CD4-positive, alpha-beta T cell (primary cell): ENCODE measurements at regions not wholly inside any gene's neighbourhood (a gene's known extent, or its start where the extent isn't known, plus 50 kb on each side); places are given as distances from the start of the nearest gene placed in this dataset.

Experiments used
- ATAC-seq: fragments of 200-7000 bp; cut with Tn5 transposase; one replicate; pipeline ENCODE4 v1.10.0; 2022; ENCODE audit warnings: mild to moderate bottlenecking; ENCODE audit not compliant: poor library complexity
- CTCF ChIA-PET: fragments of 350-600 bp; sonication (Branson Sonifier 250); formaldehyde crosslinking; loops from one replicate; lab custom pipeline; 2021; ENCODE audit warnings: antibody characterized with exemption, inconsistent platforms; lab: Charles Lee
- POLR2A ChIA-PET: fragments of 350-600 bp; sonication (Branson Sonifier 250); formaldehyde crosslinking; loops from one replicate; lab custom pipeline; 2021; ENCODE audit warnings: antibody characterized with exemption, inconsistent platforms; lab: Charles Lee
- DNase-seq, 14 experiments: peaks; one replicate each; pipeline ENCODE4 v3.0.0-alpha.2; 2013 to 2020; ENCODE audit warnings: mixed read lengths in 2 of 14
- H3K27ac ChIP-seq, 2 donors: one replicate each; pipeline versions ENCODE4 v1.5.1 to v1.7.0; 2013; ENCODE audit warnings: low read length in 2 of 2, low read depth in 1 of 2, mild to moderate bottlenecking in 1 of 2
- H3K27me3 ChIP-seq, 2 experiments: 1 replicate in 1 of 2; 2 replicates in 1 of 2; pipeline versions ENCODE4 v1.6.1 to v1.7.0; 2013; ENCODE audit warnings: low read length in 2 of 2, control low read depth in 1 of 2, mild to moderate bottlenecking in 1 of 2, moderate library complexity in 1 of 2; ENCODE audit not compliant: insufficient read depth in 2 of 2, control insufficient read depth in 1 of 2
- H3K36me3 ChIP-seq: one replicate; pipeline ENCODE4 v1.6.1; 2013; ENCODE audit warnings: low read length, control low read depth; ENCODE audit not compliant: insufficient read depth
- H3K4me1 ChIP-seq: one replicate; pipeline ENCODE4 v1.6.1; 2013; ENCODE audit warnings: low read length, control low read depth; ENCODE audit not compliant: insufficient read depth
- H3K4me3 ChIP-seq: one replicate; pipeline ENCODE4 v1.5.1; 2013; ENCODE audit warnings: mild to moderate bottlenecking, low read length, moderate library complexity
- H3K9me3 ChIP-seq, 2 experiments: 1 replicate in 1 of 2; 2 replicates in 1 of 2; pipeline versions ENCODE4 v1.6.1 to v1.7.0; 2013; ENCODE audit warnings: low read length in 2 of 2, mild to moderate bottlenecking in 2 of 2, control low read depth in 1 of 2, moderate library complexity in 1 of 2; ENCODE audit not compliant: control insufficient read depth in 1 of 2, insufficient read depth in 1 of 2
- H3K27ac Mint-ChIP-seq: one replicate; pipeline ENCODE4 v1.8.0; 2020; ENCODE audit warnings: mixed read lengths
- H3K27me3 Mint-ChIP-seq: one replicate; pipeline ENCODE4 v1.8.0; 2021; ENCODE audit warnings: mixed read lengths
- H3K36me3 Mint-ChIP-seq: one replicate; pipeline ENCODE4 v1.8.0; 2021; ENCODE audit warnings: low read depth, mixed read lengths
- H3K4me1 Mint-ChIP-seq: one replicate; pipeline ENCODE4 v1.8.0; 2021; ENCODE audit warnings: low read depth, mixed read lengths
- H3K4me3 Mint-ChIP-seq: one replicate; pipeline ENCODE4 v1.8.0; 2020; ENCODE audit warnings: mild to moderate bottlenecking, mixed read lengths
- H3K9me3 Mint-ChIP-seq: one replicate; pipeline ENCODE4 v1.8.0; 2020; ENCODE audit warnings: mixed read lengths
- CTCF ChIP-seq: fragments of 200-600 bp; IDR thresholded peaks from one replicate; pipeline ENCODE4 v1.8.0; 2022; ENCODE audit warnings: antibody characterized with exemption, mild to moderate bottlenecking
- intact Hi-C, 2 experiments: fragments of 100-400 bp; cut with DNase I in 1 of 2; cut with micrococcal nuclease in 1 of 2; formaldehyde crosslinking; loops; one replicate each; pipeline versions ENCODE4 v1.15.1 to v1.9.0; 2023 to 2025; cut with DNase I, micrococcal nuclease

- Mint-ChIP-seq H3K36me3 (no peaks in the 10 kb centered on the region), H3K4me1 (no peaks in the 10 kb centered on the region), H3K4me3 (no peak overlapping the region), H3K27ac (no peak overlapping the region), H3K9me3 (no peaks in the 10 kb centered on the region), H3K27me3 (peaks cover 19% of the 10 kb centered on the region)
- no peak overlapping the region for H3K4me3 ChIP-seq
- no peaks in the 10 kb centered on the region for H3K36me3 ChIP-seq
- H3K4me1 ChIP-seq = no peaks in the 10 kb centered on the region
- intact Hi-C loops = no loop called here
- H3K27ac ChIP-seq = no peak overlapping the region
- no peaks in the 10 kb centered on the region for H3K9me3 ChIP-seq
- peaks cover 0 to 5% of the 10 kb centered on the region in 2 experiments for H3K27me3 ChIP-seq
- no peak for ATAC-seq
- no peak for TF ChIP-seq CTCF
- ChIA-PET POLR2A (no interaction called here), CTCF (no interaction called here)
- no peak for DNase-seq
Measured at GRCh38 chr4:10364194-10364593, 93.0 kb downstream of the ZNF518B start.

GRCh38 chr4:10354746-10355145, 102.5 kb downstream of the ZNF518B start:
- H3K4me3 Mint-ChIP-seq = no peak overlapping the region
- DNase-seq (no peak), ATAC-seq (no peak)
- H3K27me3 Mint-ChIP-seq = peaks cover 43% of the 10 kb centered on the region
- Histone ChIP-seq H3K27me3 (peaks cover 5 to 17% of the 10 kb centered on the region in 2 experiments), H3K4me1 (no peaks in the 10 kb centered on the region), H3K27ac (no peak overlapping the region), H3K9me3 (no peaks in the 10 kb centered on the region), H3K4me3 (no peak overlapping the region), H3K36me3 (no peaks in the 10 kb centered on the region)
- H3K9me3 Mint-ChIP-seq = no peaks in the 10 kb centered on the region
- CTCF ChIA-PET = no interaction called here
- intact Hi-C loops = no loop called here
- TF ChIP-seq CTCF = no peak
- H3K27ac Mint-ChIP-seq = no peak overlapping the region
- no peaks in the 10 kb centered on the region for H3K36me3 Mint-ChIP-seq
- POLR2A ChIA-PET = no interaction called here
- no peaks in the 10 kb centered on the region for H3K4me1 Mint-ChIP-seq

- Mint-ChIP-seq H3K36me3 (no peaks in the 10 kb centered on the region), H3K27me3 (peaks cover 49% of the 10 kb centered on the region), H3K4me1 (no peaks in the 10 kb centered on the region), H3K27ac (no peak overlapping the region), H3K9me3 (no peaks in the 10 kb centered on the region), H3K4me3 (no peak overlapping the region)
- H3K9me3 ChIP-seq = no peaks in the 10 kb centered on the region
- TF ChIP-seq CTCF = no peak
- H3K27me3 ChIP-seq = peaks cover 5 to 12% of the 10 kb centered on the region in 2 experiments
- CTCF ChIA-PET = no interaction called here
- H3K36me3 ChIP-seq = no peaks in the 10 kb centered on the region
- DNase-seq = no peak
- H3K4me1 ChIP-seq = no peaks in the 10 kb centered on the region
- no peak overlapping the region for H3K4me3 ChIP-seq
- no peak overlapping the region for H3K27ac ChIP-seq
- no peak for ATAC-seq
- POLR2A ChIA-PET = no interaction called here
- intact Hi-C loops = no loop called here
Measured at GRCh38 chr4:10354225-10354624, 103.0 kb downstream of the ZNF518B start.
